H9 (cell line): ENCODE measurements at regions not wholly inside any gene's neighbourhood (a gene's known extent, or its start where the extent isn't known, plus 50 kb on each side); places are given as distances from the start of the nearest gene placed in this dataset.
A peak's percentile ranks its signal among the peaks of the same experiment; 100 is the strongest.

Source experiments
- DNase-seq: peaks from one replicate; pipeline ENCODE4 v3.0.0-alpha.2; 2017
- H2AFZ ChIP-seq: one replicate; pipeline ENCODE4 v1.6.1; 2013; ENCODE audit warnings: mild to moderate bottlenecking, low read length, control low read depth, moderate library complexity
- H2AK5ac ChIP-seq: 2 replicates; pipeline ENCODE4 v1.6.1; 2013; ENCODE audit warnings: low read length, control low read depth, mixed read lengths; ENCODE audit not compliant: insufficient read length
- H2BK120ac ChIP-seq: one replicate; pipeline ENCODE4 v1.6.1; 2013; ENCODE audit warnings: low read depth, mild to moderate bottlenecking, low read length, control low read depth, inconsistent platforms; ENCODE audit not compliant: poor library complexity, severe bottlenecking
- H2BK12ac ChIP-seq: 2 replicates; pipeline ENCODE4 v1.6.1; 2013; ENCODE audit warnings: low read length, control low read depth, mixed read lengths, low read depth; ENCODE audit not compliant: insufficient read length
- H2BK15ac ChIP-seq: 2 replicates; pipeline ENCODE4 v1.6.1; 2013; ENCODE audit warnings: low read depth, low read length, control low read depth
- H2BK20ac ChIP-seq: one replicate; pipeline ENCODE4 v1.6.1; 2013; ENCODE audit warnings: low read depth, mild to moderate bottlenecking, low read length, control low read depth, inconsistent platforms; ENCODE audit not compliant: poor library complexity, severe bottlenecking
- H2BK5ac ChIP-seq: 2 replicates; pipeline ENCODE4 v1.6.1; 2013; ENCODE audit warnings: low read length, control low read depth, mixed read lengths; ENCODE audit not compliant: insufficient read length
- H3K14ac ChIP-seq: 2 replicates; pipeline ENCODE4 v1.6.1; 2013; ENCODE audit warnings: low read length, control low read depth; ENCODE audit not compliant: insufficient read depth
- H3K18ac ChIP-seq: 2 replicates; pipeline ENCODE4 v1.6.1; 2013; ENCODE audit warnings: low read depth, mild to moderate bottlenecking, mixed read lengths, low read length, control low read depth; ENCODE audit not compliant: insufficient read length
- H3K23ac ChIP-seq: 2 replicates; pipeline ENCODE4 v1.6.1; 2013; ENCODE audit warnings: low read length, control low read depth, mixed read lengths, low read depth; ENCODE audit not compliant: insufficient read length
- H3K23me2 ChIP-seq: 2 replicates; pipeline ENCODE4 v1.6.1; 2013; ENCODE audit warnings: low read depth, mild to moderate bottlenecking, mixed read lengths, low read length, control low read depth; ENCODE audit not compliant: insufficient read length, poor library complexity, severe bottlenecking
- H3K27ac ChIP-seq: 2 replicates; pipeline ENCODE4 v1.5.1; 2013; ENCODE audit warnings: low read length, control low read depth, mixed read lengths, low read depth; ENCODE audit not compliant: insufficient read length
- H3K27me3 ChIP-seq: 2 replicates; pipeline ENCODE4 v1.6.1; 2013; ENCODE audit warnings: low read length, control low read depth, inconsistent platforms; ENCODE audit not compliant: insufficient read depth
- H3K4ac ChIP-seq: 2 replicates; pipeline ENCODE4 v1.6.1; 2013; ENCODE audit warnings: low read depth, mild to moderate bottlenecking, control low read depth, inconsistent platforms, low read length, moderate library complexity
- H3K4me1 ChIP-seq: 2 replicates; pipeline ENCODE4 v1.6.1; 2013; ENCODE audit warnings: low read length, control low read depth, inconsistent platforms; ENCODE audit not compliant: insufficient read depth
- H3K4me2 ChIP-seq: 2 replicates; pipeline ENCODE4 v1.6.1; 2013; ENCODE audit warnings: low read length, control low read depth, mixed read lengths; ENCODE audit not compliant: insufficient read length, insufficient read depth
- H3K56ac ChIP-seq: 2 replicates; pipeline ENCODE4 v1.6.1; 2013; ENCODE audit warnings: low read depth, mild to moderate bottlenecking, mixed read lengths, low read length, control low read depth; ENCODE audit not compliant: insufficient read length
- H3K79me1 ChIP-seq: 2 replicates; pipeline ENCODE4 v1.6.1; 2013; ENCODE audit warnings: low read depth, mild to moderate bottlenecking, moderate library complexity, low read length, control low read depth, inconsistent platforms; ENCODE audit not compliant: insufficient read depth, poor library complexity, severe bottlenecking
- H3K79me2 ChIP-seq: 2 replicates; pipeline ENCODE4 v1.6.1; 2013; ENCODE audit warnings: low read length, control low read depth, inconsistent platforms; ENCODE audit not compliant: insufficient read depth
- H3K9ac ChIP-seq: 2 replicates; pipeline ENCODE4 v1.6.1; 2013; ENCODE audit warnings: low read length, control low read depth, mixed read lengths; ENCODE audit not compliant: insufficient read length; ENCODE audit errors: extremely low read depth
- H3K9me3 ChIP-seq: one replicate; pipeline ENCODE4 v1.6.1; 2013; ENCODE audit warnings: low read depth, low read length, inconsistent platforms; ENCODE audit not compliant: control insufficient read depth
- H3T11ph ChIP-seq: one replicate; pipeline ENCODE4 v1.6.1; 2013; ENCODE audit warnings: mild to moderate bottlenecking, low read length, control low read depth, inconsistent platforms
- H4K20me1 ChIP-seq: one replicate; pipeline ENCODE4 v1.6.1; 2013; ENCODE audit not compliant: control insufficient read depth, insufficient read length, insufficient read depth
- H4K5ac ChIP-seq: 2 replicates; pipeline ENCODE4 v1.6.1; 2013; ENCODE audit warnings: low read depth, mild to moderate bottlenecking, mixed read lengths, low read length, control low read depth; ENCODE audit not compliant: insufficient read length
- H4K8ac ChIP-seq: replicated peaks from 2 replicates; pipeline ENCODE4 v1.6.1; 2013; ENCODE audit warnings: low read length, control low read depth, mixed read lengths, low read depth; ENCODE audit not compliant: insufficient read length
- H4K91ac ChIP-seq: 2 replicates; pipeline ENCODE4 v1.6.1; 2013; ENCODE audit warnings: low read depth, mild to moderate bottlenecking, moderate library complexity, mixed read lengths, low read length, control low read depth; ENCODE audit not compliant: insufficient read length
- H3K27ac Mint-ChIP-seq, 3 experiments: 2 replicates in 2 of 3; 3 replicates in 1 of 3; pipeline ENCODE4 v1.8.0; 2020 to 2021; ENCODE audit warnings: mixed read lengths in 3 of 3, mild to moderate bottlenecking in 1 of 3, moderate library complexity in 1 of 3
- H3K27me3 Mint-ChIP-seq: 2 replicates; pipeline ENCODE4 v1.8.0; 2021; ENCODE audit warnings: low read depth, mild to moderate bottlenecking, moderate library complexity, mixed read lengths
- H3K36me3 Mint-ChIP-seq, 3 experiments: 2 replicates in 2 of 3; 3 replicates in 1 of 3; pipeline ENCODE4 v1.8.0; 2020 to 2021; ENCODE audit warnings: low read depth in 3 of 3, mixed read lengths in 3 of 3; ENCODE audit not compliant: insufficient read depth in 1 of 3
- H3K4me1 Mint-ChIP-seq, 2 experiments: 2 replicates each; pipeline ENCODE4 v1.8.0; 2020; ENCODE audit warnings: mixed read lengths in 2 of 2
- H3K4me3 Mint-ChIP-seq, 2 experiments: 2 replicates in 1 of 2; 3 replicates in 1 of 2; pipeline ENCODE4 v1.8.0; 2020 to 2021; ENCODE audit warnings: mild to moderate bottlenecking in 2 of 2, mixed read lengths in 2 of 2, moderate library complexity in 1 of 2
- H3K9me3 Mint-ChIP-seq, 2 experiments: 2 replicates in 1 of 2; 3 replicates in 1 of 2; pipeline ENCODE4 v1.8.0; 2020; ENCODE audit warnings: mild to moderate bottlenecking in 2 of 2, mixed read lengths in 2 of 2, moderate library complexity in 1 of 2
- CTCF ChIP-seq: fragments of 200-600 bp; sonication (generic); conservative IDR thresholded peaks from 3 replicates; pipeline ENCODE4 v1.8.0; 2021; ENCODE audit warnings: antibody characterized with exemption, mild to moderate bottlenecking
- WGBS: extraction: QIAGEN DNeasy Blood & Tissue Kit; methylation state at CpG from one replicate; pipeline ENCODE4 v1.1.7; 2013; ENCODE audit warnings: missing lambda C conversion rate, low lambda C conversion rate, mixed read lengths; ENCODE audit not compliant: insufficient read length; ENCODE audit errors: extremely low coverage; 5-methylcytosine and 5-hydroxymethylcytosine counted together

DNA sequence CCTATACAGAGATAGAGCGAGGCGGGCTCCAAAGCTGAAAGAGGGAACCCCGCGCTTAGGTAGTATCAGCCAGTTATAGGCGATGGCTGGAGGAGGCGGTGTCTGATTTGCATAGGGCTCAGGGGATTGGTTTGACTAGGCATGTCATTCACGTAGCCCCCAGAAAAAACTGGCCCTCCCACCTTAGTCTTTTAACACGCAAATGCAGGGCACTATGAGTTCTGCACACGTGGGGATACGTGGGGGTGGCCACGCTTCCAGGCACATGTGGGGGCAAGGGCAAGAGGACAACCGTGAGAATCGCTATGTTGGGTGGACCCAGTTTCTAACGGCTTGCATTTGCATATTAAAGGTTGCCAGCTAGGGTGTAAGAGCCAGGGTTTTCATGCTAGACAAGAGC lies 56.7 kb upstream of the MSTN start:
- no peaks in the 10 kb centered on the region for H3K9me3 ChIP-seq
- H2BK20ac ChIP-seq: no peak overlapping the region
- no peak overlapping the region for H3T11ph ChIP-seq
- H3K4me2 ChIP-seq: peak overlapping the region; percentile 85
- no peaks in the 10 kb centered on the region for H4K20me1 ChIP-seq
- H3K27ac Mint-ChIP-seq: peak overlapping the region in 1 of 3 experiments; percentile 78; a peak in 3 of 7 replicates
- no peaks in the 10 kb centered on the region for H3K4me1 ChIP-seq
- no peaks in the 10 kb centered on the region for H3K79me2 ChIP-seq
- H3K27ac ChIP-seq: no peak overlapping the region
- H3K9me3 Mint-ChIP-seq: no peaks in the 10 kb centered on the region; a peak in 1 of 5 replicates
- no CpG with 5 or more reads among the region's 14 CpGs for WGBS
- H2AK5ac ChIP-seq: no peak overlapping the region
- peak overlapping the region; percentile 61 to 68; a peak in 4 of 5 replicates for H3K4me3 Mint-ChIP-seq
- H3K56ac ChIP-seq: no peak overlapping the region
- H2BK120ac ChIP-seq: no peak overlapping the region
- H2BK15ac ChIP-seq: no peak overlapping the region
- H3K23me2 ChIP-seq: peaks cover 5% of the 10 kb centered on the region
- no peaks in the 10 kb centered on the region for H3K27me3 ChIP-seq
- no peak overlapping the region for H3K23ac ChIP-seq
- H2BK12ac ChIP-seq: no peak overlapping the region
- peak overlapping the region; percentile 99 for H2AFZ ChIP-seq
- H4K8ac ChIP-seq: no peak overlapping the region
- H3K9ac ChIP-seq: no peak overlapping the region
- H2BK5ac ChIP-seq: no peak overlapping the region
- peaks cover 2% of the 10 kb centered on the region; the same call in 1 of the 2 replicates for H3K27me3 Mint-ChIP-seq
- DNase-seq: peak; percentile 82
- H3K79me1 ChIP-seq: no peaks in the 10 kb centered on the region
- no peaks in the 10 kb centered on the region; a peak in 2 of 7 replicates for H3K36me3 Mint-ChIP-seq
- no peak overlapping the region for H3K4ac ChIP-seq
- H3K18ac ChIP-seq: peak overlapping the region; percentile 85
- TF ChIP-seq CTCF: no peak
- H3K4me1 Mint-ChIP-seq: peaks cover 20 to 23% of the 10 kb centered on the region in 2 experiments
- no peak overlapping the region for H4K5ac ChIP-seq
- no peak overlapping the region for H4K91ac ChIP-seq
- H3K14ac ChIP-seq: no peak overlapping the region; the same call in 1 of the 2 replicates
